ELF-1 (cell line): ENCODE measurements at regions not wholly inside any gene's neighbourhood (a gene's known extent, or its start where the extent isn't known, plus 50 kb on each side); places are given as distances from the start of the nearest gene placed in this dataset.

Experiments used
- DNase-seq: peaks from one replicate; pipeline ENCODE4 v3.0.0-alpha.2; 2016; ENCODE audit warnings: low read depth, low spot score

DNA sequence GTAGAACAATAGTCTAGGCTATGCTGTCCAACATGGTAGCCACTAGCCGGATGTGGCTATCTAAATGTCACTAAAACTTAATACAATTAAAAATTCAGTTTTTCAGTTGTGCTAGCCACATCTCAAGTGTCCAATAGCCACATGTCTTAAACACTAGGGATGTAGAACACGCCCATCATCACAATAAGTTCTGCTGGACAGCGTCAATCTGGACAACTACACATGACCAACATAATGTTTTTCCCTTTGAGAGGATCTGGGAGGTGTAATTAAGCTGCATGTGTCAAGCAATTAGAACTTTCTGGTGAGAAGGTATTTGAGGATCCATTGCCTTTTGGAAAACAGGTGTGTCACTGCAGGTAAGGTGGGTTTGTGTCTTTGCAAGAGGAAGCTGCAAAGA lies 424.6 kb upstream of the WWC1 start:
- DNase-seq, result no peak

DNA sequence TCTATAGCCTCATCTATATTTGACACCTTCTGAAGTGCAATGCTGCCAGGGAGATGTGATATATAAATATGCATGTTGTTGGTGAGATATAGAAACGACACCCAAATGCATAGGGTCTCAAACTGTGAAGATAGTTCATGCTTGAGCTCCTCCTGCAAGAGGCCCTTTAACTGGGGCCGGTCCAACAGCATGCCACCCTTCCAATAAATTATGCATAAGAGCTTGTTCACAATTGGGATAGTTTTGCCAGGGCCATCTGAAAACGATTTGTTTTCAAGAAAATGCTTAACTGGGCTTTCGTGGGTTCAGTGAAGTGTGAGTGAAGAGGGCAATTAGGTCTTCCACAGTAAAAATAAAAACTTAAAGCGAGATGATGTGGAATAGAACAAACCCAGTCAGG lies 424.2 kb upstream of the WWC1 start:
- DNase-seq, result no peak

DNA sequence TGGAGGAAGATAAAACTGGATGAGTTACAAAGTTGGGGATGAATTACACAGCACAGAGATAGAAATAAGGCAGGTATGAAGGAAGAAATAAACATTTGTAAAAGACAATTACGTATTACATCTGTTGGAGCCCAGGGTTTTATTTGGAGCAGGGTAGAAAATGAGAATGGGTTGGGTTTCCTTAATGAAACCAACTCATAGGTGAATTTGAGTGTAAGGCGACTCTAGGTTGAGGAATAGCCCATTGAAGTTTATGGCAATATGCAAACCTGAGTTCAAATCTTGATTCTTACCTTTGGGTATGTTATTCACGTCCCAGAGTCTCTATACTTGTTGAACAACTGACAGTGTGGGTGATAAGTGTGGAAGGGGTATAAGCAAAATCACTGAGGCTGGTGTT lies 422.3 kb upstream of the WWC1 start:
- no peak for DNase-seq

DNA sequence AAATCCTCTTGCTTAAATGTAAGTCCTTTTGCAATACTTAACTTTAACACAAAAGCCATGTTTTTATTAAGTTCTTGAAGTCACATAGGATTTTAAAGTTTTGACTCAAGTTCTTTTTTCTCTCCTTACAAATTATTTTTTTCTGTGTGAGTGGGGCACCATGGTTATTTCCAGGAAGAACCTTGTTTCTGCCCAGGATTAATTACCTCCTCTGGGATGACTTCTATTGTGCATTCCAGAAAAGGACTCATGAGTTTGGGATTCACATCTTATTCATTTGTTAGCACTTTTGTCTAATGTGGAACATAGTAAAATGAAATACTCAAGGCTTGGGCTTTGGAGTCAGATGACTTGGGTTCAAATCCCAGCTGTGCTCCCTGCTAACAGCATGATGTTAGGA lies 421.4 kb upstream of the WWC1 start:
- DNase-seq, result no peak

DNA sequence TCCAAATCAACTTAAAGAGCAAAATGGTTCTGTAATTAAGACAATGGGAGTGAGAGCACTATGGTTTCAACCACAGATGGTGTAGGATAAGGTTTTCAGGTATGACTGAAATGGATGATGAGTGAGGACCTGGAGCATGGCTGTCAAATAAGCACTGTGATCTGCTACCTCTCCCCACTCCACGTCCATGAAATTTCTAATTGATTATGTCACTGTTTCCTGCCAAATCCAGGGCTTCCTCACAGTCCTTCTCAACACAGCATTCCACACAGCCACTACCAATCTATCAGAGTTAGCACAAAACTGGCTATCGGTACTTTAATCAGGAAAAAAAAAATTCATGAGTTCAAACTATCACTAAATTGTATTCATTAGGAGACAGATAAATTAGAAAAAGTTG lies 420.4 kb upstream of the WWC1 start:
- no peak for DNase-seq

DNA sequence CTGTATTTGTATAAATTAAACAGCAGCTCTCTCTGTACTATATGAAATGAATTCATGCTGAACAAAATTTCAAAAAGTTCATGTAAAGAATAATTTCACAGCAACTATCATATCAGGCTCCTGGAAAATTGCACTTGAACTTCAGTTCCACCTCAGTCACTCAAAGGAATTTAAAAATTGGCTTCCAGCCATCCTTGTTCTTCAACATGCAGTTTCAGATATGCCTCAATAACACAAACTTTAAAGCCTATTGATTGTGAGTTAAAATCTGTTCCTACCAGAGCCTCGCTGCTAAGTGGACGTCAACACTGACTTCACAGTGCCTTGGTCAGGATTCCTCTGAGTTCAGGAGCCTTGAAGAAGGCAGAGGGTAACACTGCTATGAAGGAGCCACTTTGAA lies 418.7 kb upstream of the WWC1 start:
- no peak for DNase-seq

DNA sequence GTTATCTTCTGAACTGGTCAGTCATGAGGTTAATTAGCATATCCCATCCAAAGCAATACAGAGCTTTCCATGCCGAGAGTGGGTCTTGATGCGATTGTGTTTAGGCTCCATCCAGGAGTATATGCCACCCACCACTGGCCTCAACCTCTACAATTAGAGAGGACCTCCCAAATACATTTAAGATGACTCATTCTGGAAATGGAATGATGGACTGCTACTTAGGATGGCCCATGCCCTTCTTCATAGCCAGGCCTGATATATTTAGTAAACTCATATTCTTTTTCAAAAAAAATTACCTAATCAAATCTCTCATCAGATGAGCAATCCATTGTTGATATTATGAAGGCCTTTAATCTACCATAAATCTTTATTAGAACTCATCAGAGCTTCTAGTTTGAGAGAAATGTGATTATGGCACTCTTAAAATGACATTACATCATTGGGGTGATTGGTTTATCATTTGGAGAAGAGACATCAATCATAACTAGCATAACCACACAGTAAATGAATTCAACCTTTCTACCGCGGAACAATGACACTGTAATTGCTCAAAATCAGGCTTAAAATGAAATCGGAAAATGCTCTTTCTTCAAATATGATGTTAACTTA lies 414.2 kb upstream of the WWC1 start:
- DNase-seq, result no peak

DNA sequence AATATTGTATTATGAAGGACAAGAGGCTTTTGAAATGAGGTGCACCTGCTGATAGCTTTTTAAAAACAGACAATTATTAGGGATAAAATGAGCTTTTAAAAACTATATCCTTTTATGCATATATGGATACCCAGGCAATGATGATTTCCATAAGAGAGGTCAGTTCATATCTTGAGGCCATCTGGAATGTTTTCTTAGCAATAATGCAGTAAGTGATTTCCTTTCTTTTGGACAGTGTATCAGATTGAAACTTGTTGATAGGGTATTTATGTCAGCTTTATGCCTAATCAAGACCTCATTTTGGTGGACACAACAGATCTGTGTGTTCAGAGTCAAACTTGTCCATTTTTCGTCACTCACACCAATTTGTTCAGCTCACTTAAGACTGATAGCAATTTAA lies 413.5 kb upstream of the WWC1 start:
- DNase-seq, result no peak

DNA sequence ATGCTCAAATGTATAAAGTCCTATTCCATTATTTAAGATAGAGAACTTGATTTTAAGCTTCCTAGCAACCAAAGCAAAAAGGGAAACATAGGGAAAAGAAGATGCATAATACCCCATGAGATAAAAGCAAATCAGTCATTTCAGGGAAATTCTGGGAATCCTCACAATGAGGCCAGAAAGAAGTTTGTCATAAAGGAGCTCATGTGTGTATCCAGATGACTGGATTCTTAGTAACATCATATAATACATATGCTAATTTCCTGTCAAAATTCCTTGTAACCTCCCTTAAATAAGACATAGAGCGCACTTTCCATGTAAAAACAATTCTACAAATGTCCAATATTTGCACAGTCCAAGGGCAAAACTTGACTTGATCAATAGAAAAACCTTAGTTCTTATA lies 411.0 kb upstream of the WWC1 start:
- no peak for DNase-seq

DNA sequence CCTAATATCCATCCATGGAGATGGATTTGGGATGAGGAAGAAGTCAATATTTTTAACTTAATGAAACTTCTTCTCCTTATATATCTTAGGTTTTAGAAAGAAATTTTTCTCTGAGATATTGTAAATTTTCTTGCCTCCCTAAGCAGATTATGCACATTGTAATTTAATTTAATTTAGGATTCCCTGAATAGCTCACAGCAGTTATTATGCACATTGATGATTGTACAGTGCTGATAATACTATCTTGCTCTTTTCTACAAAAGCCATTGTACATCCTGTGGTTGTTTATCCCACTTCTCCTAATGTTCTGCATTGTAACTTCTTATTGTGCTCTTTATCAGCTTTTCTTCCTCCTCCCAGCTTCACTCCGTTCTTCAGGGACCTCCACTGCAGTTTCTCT lies 410.4 kb upstream of the WWC1 start:
- no peak for DNase-seq

DNA sequence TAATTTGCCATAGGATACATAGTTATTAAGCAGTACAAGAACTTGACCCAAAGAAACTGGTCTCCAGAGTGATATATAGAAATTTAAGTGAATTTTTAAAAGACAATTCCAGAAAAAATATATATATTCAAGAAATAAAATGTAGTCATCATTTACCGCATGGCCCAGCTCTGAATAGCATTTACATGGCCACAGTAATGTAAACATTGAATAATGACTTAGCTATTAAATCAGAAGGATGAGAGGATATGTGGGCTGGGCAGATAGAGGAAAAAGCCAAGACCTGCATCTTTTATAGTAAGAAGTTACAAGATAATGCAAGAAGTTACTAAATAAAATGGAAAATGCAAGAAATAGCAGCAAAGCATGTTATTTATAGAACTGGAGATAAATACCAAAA lies 405.2 kb upstream of the WWC1 start:
- no peak for DNase-seq

DNA sequence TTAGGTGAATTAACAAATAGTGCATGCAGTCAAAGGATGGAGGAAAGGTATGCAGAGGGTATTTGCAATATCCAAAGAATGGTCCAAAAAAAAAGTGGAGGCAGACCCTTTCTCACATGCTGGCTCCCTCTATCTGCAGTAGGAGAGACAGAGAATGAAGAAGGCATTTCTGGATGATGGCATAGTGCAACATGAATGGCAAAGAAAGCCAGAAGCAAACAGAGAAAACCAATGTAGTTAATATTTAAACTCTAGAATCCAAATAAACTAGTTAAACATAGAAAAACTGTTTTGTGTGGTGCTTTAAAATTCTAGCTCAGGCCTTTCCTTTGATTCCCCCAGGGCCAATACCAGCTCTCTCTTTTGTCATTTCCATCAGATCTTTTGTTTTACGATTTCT lies 403.1 kb upstream of the WWC1 start:
- DNase-seq, result no peak

DNA sequence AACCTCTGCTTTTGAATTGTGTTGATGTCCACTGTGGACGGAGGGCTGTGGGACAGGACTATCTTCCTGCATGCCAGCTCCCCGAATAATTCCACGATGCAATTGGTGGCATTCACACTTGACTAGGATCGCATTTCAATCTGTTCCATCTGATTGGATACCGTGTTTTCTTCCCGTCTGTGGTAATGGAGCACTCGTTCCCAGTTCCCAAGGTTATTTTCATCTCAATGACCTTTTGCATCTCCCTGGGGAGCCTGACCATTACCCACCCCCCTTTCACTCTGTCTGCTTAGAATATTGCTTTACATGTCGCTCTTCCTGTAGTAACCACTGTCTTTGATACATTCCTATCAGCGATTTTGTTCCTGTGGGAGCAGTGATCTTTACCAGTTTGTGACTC lies 402.2 kb upstream of the WWC1 start:
- no peak for DNase-seq

DNA sequence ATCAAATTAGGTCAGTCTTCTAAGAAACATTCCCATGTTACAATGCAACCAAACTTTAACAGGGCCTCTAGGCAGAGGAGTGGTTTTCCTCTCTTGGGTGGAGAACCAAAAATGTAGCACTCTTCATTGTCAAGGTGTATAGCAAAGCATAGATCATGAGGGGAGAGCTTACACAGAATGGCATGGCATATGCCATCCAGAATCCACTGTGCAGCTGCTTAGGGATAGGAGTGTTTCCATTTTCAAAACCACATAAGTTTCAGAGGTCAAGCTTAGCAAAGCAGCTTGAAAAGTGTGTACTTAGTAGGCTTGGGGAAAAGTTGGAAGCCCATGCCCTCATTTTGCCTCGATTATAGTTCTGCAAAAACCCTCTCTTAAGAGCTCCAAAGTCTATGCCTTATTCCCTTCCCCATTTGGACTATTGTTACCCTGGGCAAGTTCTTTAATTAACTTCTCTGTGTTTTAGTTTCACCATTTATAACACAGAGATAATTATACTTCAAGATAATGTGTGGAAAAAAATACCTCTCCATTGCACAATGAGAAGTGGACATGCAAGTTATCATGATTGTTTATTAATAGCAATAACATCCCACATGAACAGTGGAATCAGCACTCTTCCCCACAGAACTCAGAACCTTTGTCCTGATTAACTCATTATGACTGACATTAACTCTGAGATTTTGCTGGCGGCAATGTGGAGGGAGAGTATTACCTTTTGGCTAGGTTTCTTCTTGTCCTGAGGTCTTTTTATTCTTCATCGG lies 398.9 kb upstream of the WWC1 start:
- no peak for DNase-seq

DNA sequence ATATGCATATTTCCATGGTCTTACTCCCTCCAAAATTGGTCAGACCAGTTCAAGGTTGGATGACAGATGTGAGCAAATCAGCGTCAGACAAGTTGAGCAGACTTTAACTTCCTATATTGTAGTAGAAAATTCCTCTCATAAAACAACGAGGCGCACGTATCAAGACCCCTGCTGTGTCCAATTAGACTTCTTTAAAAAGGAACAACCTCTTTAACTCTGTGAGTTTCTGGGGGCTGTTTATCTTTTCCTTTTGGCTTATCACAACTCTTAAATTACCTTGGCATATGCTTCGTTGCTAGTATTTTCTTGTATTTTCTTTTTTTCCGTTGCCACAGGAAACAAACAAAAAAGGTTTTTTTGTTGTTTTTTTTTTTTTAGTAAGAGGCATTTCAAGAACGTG lies 398.2 kb upstream of the WWC1 start:
- DNase-seq, result no peak

DNA sequence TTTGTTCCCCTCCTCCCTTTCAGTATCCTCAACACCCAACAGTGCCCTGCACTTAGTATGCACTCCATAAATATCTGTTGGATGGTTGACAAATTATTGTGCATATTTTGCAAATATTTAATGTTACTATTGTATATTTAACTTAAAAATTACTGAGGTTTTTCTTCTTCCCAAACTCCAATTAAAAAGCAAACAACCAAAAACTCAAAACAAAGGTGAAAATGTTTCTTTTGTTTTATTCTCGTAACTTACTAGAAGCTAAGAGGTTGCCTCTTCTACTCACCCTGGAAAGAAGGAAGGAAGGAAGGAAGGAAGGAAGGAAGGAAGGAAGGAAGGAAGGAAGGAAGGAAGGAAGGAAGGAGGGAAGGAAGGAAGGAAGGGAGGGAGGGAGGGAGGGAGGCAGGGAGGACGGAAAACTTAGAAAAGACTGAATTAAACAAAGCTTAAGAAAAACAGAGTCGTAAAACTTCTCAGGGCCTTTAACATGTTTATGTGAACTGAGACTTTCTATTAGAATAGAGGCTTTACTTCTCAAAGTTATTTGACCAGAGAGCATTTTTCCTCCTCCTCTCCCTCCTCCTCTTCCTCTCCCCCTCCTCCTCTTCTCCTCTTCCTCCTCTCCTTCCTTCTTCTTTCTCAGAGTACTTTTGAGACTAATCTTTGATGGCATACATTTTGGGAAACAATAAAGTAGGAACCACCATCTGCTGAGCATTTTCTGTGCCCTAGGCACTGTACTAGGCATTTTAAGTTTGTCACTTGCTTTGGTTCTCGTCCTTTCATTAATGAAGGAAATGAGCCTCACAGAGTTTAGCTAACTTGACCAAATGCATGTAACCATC lies 396.6 kb upstream of the WWC1 start:
- DNase-seq, result no peak

DNA sequence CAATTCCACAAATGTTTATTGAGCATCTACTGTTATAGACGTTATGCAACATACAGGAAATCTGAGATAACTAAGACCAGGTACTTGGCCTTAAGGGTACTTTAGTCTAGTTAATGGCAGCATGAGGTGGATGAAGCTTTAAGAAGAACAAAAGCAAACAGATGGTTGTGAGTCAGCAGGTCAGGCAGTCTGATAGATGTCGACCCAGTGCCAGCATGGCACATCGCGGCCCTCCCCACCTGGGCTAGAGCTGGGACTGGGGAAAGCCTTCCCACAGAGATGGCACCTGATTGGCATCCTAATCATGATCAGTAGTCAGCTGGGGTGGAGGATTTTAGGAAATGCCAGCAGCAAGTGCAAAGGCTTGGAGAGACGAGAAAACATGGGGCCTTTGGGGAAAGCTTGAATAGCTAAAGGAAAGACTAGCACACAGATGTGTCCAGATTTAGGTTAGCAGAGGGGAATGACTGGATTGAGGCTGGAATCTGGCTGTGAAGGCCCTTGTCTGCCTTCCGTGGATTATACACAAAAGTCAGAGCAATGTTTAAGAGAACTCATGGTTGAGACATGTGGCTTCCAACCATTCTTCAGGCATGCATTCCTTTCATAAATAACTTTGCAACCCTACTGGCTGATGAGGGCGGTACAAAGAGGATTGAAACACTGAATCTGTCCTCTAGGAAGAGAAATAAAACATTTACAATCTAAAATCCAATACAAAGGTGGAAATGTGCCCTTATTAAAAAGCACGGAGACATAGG lies 395.4 kb upstream of the WWC1 start:
- no peak for DNase-seq

DNA sequence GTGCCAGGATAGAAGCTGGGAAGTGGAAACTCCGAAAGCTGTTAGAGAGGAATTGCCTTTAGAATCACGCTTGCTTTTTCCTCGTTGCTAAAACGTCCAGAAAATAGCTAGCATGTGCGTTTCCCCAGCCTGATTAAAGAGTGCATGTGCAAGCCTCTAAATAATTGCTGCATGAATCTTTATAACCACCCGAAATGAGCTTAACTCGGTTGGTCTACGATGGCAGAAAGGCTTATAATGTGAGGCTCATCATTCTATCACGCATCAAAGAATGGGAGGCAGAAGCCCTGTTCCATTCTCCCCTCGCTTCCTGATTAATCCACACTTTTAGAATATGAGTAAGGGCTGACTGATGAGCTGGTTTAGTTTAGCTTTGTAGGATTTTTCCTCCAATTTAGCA lies 394.6 kb upstream of the WWC1 start:
- no peak for DNase-seq

DNA sequence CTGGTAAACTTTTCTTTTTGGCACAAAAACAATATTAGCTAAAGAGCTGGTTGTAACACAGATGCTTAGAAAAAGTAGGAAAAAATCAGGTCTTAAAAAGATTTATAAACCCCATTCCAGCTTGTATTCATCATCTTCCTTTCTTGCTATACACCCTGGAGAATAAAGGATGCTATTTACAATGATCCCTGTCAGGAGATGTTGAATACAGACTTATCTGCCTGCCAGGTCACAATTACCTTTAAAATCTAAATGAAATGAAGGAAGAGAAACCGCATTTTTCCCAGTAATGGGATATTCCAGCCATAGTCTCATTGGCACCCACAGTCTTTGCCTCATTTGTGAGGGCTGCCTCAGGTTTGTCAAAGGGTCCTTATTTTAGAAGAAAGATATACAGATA lies 394.1 kb upstream of the WWC1 start:
- DNase-seq, result no peak

DNA sequence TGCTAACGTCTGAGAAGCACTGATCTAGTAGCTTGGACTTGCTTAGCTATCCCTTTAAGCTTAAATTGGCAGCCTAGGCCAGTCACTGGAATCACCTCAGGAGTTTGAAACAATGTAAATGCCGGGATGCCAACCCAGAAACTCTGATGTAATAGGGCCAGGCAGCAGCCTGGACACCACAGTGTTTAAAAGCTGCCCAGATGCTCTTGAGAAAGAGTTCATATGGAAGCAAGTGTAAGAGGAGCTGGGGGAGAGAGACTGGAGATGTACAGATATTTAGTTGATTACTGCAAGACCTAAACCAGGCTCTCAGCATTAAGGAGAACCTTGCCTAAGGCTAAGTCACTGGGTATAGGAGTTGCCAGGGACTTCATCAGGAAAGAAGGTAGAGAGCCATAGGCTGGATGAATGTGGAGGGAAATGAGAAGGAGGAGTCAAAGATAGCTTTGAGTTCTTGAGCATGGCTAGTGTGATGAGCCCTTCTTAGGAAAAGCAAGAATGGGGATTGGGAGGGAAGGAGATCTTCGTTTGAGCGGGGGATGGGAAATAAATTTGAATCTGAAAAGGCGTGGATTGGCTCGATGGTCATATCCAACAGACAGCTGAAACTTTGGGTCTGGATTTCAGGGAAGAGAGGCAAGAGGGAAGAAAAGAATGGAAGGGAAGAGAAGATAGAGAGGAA lies 392.9 kb upstream of the WWC1 start:
- DNase-seq, result peak; percentile 18

DNA sequence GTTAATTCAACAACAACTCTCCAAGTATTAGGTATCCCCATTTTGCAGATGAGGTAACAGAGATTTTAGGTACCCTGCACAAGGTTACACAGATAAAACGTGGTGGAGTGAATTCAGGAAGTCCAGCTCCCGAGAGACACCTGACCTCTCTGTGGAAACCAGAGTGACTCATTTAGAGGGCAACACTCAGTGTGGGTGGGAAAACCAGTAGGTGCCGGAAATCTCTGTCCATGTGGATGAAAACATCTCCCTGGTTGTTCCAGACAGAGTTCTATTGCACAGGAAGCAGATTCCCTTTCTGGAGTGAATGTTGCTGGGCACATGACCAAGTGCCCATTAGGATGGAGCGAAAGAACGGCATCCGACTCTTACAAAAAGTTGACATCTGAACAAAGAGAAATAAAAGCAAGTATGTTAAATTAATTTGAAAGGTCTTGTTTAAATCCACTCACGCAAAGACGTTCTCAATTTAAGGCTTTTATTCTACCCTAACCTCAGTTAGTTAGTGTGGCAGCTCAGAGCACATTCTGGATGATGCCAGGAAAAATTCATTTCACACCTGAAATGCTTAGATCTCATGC lies 391.9 kb upstream of the WWC1 start:
- DNase-seq, result no peak
